SK-N-SH treated with all-trans-retinoic acid at 6 μM for 48 hours (cell line): ENCODE measurements at regions not wholly inside any gene's neighbourhood (a gene's known extent, or its start where the extent isn't known, plus 50 kb on each side); places are given as distances from the start of the nearest gene placed in this dataset.

Source experiments
- ATAC-seq: fragments of 200-7000 bp; cut with Tn5 transposase; 3 replicates; pipeline ENCODE4 v1.9.1; 2020; ENCODE audit warnings: mild to moderate bottlenecking, moderate library complexity
- ARNTL ChIP-seq: fragments of 450-650 bp; formaldehyde crosslinking; IDR thresholded peaks from 2 replicates; pipeline ENCODE4 v1.5.0; 2020; ENCODE audit warnings: low read depth, mild to moderate bottlenecking, moderate library complexity, borderline replicate concordance
- BACH2 ChIP-seq: fragments of 250-450 bp; sonication (Bioruptor Pico); IDR thresholded peaks from 2 replicates; pipeline ENCODE4 v1.9.0; 2021; ENCODE audit warnings: mild to moderate bottlenecking, borderline replicate concordance
- ESRRG ChIP-seq: fragments of 250-450 bp; sonication (Bioruptor Pico); IDR thresholded peaks from 2 replicates; pipeline ENCODE4 v1.6.1; 2021; ENCODE audit warnings: mild to moderate bottlenecking
- GLIS3 ChIP-seq: fragments of 250-450 bp; sonication (Bioruptor Pico); IDR thresholded peaks from 2 replicates; pipeline ENCODE4 v1.5.0; 2020; ENCODE audit warnings: mild to moderate bottlenecking, moderate library complexity
- ISL1 ChIP-seq: fragments of 250-450 bp; sonication (Bioruptor Pico); IDR thresholded peaks from 2 replicates; pipeline ENCODE4 v2.1.2; 2022; ENCODE audit warnings: mild to moderate bottlenecking, moderate library complexity
- SNAI2 ChIP-seq: fragments of 250-450 bp; sonication (Bioruptor Pico); IDR thresholded peaks from 2 replicates; pipeline ENCODE4 v1.5.0; 2020; ENCODE audit warnings: mild to moderate bottlenecking, moderate library complexity
- TCF4 ChIP-seq: fragments of 250-450 bp; sonication (Bioruptor Pico); IDR thresholded peaks from 2 replicates; pipeline ENCODE4 v1.8.0; 2021; ENCODE audit warnings: mild to moderate bottlenecking, moderate library complexity, borderline replicate concordance
- TOX ChIP-seq: fragments of 250-450 bp; sonication (Bioruptor Pico); IDR thresholded peaks from 2 replicates; pipeline ENCODE4 v1.8.0; 2021; ENCODE audit warnings: mild to moderate bottlenecking, moderate library complexity, borderline replicate concordance
- ZC3H10 ChIP-seq: fragments of 250-450 bp; sonication (Bioruptor Pico); IDR thresholded peaks from 2 replicates; pipeline ENCODE4 v1.5.1; 2021; ENCODE audit warnings: mild to moderate bottlenecking, moderate library complexity
- ZFP3 ChIP-seq: fragments of 250-450 bp; sonication (Bioruptor Pico); IDR thresholded peaks from 2 replicates; pipeline ENCODE4 v1.5.0; 2020; ENCODE audit warnings: mild to moderate bottlenecking, moderate library complexity
- ZFP30 ChIP-seq: fragments of 450-650 bp; formaldehyde crosslinking; IDR thresholded peaks from 2 replicates; pipeline ENCODE4 v1.5.0; 2022; ENCODE audit warnings: mild to moderate bottlenecking, moderate library complexity
- ZNF565 ChIP-seq: fragments of 450-650 bp; formaldehyde crosslinking; conservative IDR thresholded peaks from 2 replicates; pipeline ENCODE4 v1.5.0; 2020; ENCODE audit warnings: low read depth, mild to moderate bottlenecking, moderate library complexity
- ZNF70 ChIP-seq: fragments of 450-650 bp; formaldehyde crosslinking; IDR thresholded peaks from 2 replicates; pipeline ENCODE4 v1.5.0; 2020; ENCODE audit warnings: mild to moderate bottlenecking, moderate library complexity
- ZNF8 ChIP-seq: fragments of 450-650 bp; formaldehyde crosslinking; IDR thresholded peaks from 2 replicates; pipeline ENCODE4 v1.5.0; 2020; ENCODE audit warnings: mild to moderate bottlenecking, moderate library complexity
- TF ChIP-seq, protein P1 (sequence below): fragments of 250-450 bp; sonication (Bioruptor Pico); IDR thresholded peaks from 2 replicates; pipeline ENCODE4 v1.8.0; 2020; ENCODE audit warnings: mild to moderate bottlenecking, moderate library complexity, borderline replicate concordance
- TF ChIP-seq, protein P2 (sequence below): fragments of 250-450 bp; sonication (Bioruptor Pico); IDR thresholded peaks from 2 replicates; pipeline ENCODE4 v1.5.1; 2020; ENCODE audit warnings: low read depth, mild to moderate bottlenecking, moderate library complexity
- TF ChIP-seq, protein P3 (sequence below): fragments of 250-450 bp; sonication (Bioruptor Pico); IDR thresholded peaks from 2 replicates; pipeline ENCODE4 v1.5.1; 2021; ENCODE audit warnings: mild to moderate bottlenecking, moderate library complexity
- TF ChIP-seq, protein P4 (sequence below): fragments of 250-450 bp; sonication (Bioruptor Pico); IDR thresholded peaks from 2 replicates; pipeline ENCODE4 v1.8.0; 2021; ENCODE audit warnings: low read depth, mild to moderate bottlenecking, moderate library complexity, borderline replicate concordance

DNA sequence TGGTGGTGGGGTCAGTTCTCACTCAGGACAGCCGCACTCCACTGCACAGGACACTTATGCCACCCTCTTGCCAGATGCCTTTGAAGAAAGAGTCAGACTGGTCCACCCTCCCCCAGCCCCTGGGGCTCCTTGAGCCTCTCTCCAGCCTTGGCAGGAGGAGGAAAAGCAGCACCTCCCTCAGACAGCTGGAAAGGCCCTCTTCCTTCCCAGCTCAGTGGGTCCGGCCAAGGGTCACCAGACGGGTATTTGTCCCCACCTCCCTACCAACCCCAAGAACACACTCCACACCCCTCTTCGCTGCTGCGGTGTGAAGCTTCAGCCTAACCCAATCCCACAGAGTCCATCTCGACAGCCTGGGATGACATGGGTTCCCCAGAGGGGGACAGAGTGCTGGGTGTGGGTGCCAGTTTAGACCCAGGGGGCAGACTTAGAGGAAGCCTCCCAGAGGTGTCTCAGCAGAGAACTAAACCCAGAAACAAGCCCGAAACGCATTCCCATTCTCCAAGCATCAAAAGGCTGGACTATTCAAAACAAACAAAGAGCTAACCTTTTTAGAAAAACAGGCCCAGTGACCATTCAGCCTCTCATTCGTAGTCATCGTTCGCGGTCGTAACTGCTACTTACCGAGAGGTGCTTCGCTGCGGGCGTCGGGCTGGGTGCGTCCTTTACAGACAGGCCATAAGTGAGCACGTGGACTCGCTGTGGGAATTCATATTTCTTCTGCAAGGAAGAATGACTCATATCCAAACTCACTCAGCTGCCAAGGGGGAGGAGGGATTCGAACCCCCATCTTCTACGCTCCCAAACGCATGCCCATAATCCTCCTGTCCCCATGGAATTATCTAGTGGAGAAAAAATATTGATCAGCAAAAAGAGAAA lies 57.5 kb upstream of the ANO1 start:
- no peak for TF ChIP-seq ARNTL (CRISPR knock-in tag)
- TF ChIP-seq, protein P1, sequence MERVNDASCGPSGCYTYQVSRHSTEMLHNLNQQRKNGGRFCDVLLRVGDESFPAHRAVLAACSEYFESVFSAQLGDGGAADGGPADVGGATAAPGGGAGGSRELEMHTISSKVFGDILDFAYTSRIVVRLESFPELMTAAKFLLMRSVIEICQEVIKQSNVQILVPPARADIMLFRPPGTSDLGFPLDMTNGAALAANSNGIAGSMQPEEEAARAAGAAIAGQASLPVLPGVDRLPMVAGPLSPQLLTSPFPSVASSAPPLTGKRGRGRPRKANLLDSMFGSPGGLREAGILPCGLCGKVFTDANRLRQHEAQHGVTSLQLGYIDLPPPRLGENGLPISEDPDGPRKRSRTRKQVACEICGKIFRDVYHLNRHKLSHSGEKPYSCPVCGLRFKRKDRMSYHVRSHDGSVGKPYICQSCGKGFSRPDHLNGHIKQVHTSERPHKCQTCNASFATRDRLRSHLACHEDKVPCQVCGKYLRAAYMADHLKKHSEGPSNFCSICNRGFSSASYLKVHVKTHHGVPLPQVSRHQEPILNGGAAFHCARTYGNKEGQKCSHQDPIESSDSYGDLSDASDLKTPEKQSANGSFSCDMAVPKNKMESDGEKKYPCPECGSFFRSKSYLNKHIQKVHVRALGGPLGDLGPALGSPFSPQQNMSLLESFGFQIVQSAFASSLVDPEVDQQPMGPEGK (CRISPR knock-in tag), result no peak
- TF ChIP-seq ZNF70 (CRISPR knock-in tag), result no peak
- TF ChIP-seq, protein P2, sequence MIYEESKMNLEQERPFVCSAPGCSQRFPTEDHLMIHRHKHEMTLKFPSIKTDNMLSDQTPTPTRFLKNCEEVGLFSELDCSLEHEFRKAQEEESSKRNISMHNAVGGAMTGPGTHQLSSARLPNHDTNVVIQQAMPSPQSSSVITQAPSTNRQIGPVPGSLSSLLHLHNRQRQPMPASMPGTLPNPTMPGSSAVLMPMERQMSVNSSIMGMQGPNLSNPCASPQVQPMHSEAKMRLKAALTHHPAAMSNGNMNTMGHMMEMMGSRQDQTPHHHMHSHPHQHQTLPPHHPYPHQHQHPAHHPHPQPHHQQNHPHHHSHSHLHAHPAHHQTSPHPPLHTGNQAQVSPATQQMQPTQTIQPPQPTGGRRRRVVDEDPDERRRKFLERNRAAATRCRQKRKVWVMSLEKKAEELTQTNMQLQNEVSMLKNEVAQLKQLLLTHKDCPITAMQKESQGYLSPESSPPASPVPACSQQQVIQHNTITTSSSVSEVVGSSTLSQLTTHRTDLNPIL (CRISPR knock-in tag), result no peak
- TF ChIP-seq, protein P3, sequence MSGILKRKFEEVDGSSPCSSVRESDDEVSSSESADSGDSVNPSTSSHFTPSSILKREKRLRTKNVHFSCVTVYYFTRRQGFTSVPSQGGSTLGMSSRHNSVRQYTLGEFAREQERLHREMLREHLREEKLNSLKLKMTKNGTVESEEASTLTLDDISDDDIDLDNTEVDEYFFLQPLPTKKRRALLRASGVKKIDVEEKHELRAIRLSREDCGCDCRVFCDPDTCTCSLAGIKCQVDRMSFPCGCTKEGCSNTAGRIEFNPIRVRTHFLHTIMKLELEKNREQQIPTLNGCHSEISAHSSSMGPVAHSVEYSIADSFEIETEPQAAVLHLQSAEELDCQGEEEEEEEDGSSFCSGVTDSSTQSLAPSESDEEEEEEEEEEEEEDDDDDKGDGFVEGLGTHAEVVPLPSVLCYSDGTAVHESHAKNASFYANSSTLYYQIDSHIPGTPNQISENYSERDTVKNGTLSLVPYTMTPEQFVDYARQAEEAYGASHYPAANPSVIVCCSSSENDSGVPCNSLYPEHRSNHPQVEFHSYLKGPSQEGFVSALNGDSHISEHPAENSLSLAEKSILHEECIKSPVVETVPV, result no peak
- no peak for TF ChIP-seq TCF4 (CRISPR knock-in tag)
- TF ChIP-seq ESRRG (CRISPR knock-in tag), result no peak
- ATAC-seq, result no peak

DNA sequence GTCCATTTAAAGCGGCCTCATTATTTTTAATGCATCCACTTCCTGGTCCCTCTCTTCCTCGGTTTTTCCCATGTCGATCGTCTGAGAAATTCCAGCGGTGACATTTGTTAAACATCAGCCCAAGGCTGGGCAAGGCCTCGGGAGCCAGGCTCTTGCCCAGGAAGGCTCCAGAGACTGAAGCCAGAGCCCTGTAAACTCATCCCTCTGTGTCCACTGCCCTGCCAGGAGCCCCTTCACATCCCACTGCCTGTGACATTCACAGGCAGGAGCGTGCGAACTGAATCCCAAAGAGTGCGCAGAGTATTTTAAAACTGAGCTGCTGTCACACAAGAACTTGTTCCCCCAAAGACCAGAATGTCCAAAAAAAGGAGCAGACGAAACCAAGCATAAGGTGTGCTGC lies 56.5 kb upstream of the ANO1 start:
- ATAC-seq, result no peak
- TF ChIP-seq ESRRG (CRISPR knock-in tag) (no peak), ZNF8 (CRISPR knock-in tag) (no peak), BACH2 (CRISPR knock-in tag) (no peak), ISL1 (CRISPR knock-in tag) (no peak), SNAI2 (CRISPR knock-in tag) (no peak), ARNTL (CRISPR knock-in tag) (no peak), ZC3H10 (CRISPR knock-in tag) (no peak), ZNF70 (CRISPR knock-in tag) (no peak), ZNF565 (CRISPR knock-in tag) (no peak), TOX (CRISPR knock-in tag) (no peak), ZFP3 (CRISPR knock-in tag) (no peak), GLIS3 (CRISPR knock-in tag) (no peak)
- TF ChIP-seq, protein P1 (CRISPR knock-in tag), result no peak
- TF ChIP-seq, protein P4, sequence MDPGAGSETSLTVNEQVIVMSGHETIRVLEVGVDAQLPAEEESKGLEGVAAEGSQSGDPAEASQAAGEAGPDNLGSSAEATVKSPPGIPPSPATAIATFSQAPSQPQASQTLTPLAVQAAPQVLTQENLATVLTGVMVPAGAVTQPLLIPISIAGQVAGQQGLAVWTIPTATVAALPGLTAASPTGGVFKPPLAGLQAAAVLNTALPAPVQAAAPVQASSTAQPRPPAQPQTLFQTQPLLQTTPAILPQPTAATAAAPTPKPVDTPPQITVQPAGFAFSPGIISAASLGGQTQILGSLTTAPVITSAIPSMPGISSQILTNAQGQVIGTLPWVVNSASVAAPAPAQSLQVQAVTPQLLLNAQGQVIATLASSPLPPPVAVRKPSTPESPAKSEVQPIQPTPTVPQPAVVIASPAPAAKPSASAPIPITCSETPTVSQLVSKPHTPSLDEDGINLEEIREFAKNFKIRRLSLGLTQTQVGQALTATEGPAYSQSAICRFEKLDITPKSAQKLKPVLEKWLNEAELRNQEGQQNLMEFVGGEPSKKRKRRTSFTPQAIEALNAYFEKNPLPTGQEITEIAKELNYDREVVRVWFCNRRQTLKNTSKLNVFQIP, result no peak
- TF ChIP-seq, protein P3, result no peak

DNA sequence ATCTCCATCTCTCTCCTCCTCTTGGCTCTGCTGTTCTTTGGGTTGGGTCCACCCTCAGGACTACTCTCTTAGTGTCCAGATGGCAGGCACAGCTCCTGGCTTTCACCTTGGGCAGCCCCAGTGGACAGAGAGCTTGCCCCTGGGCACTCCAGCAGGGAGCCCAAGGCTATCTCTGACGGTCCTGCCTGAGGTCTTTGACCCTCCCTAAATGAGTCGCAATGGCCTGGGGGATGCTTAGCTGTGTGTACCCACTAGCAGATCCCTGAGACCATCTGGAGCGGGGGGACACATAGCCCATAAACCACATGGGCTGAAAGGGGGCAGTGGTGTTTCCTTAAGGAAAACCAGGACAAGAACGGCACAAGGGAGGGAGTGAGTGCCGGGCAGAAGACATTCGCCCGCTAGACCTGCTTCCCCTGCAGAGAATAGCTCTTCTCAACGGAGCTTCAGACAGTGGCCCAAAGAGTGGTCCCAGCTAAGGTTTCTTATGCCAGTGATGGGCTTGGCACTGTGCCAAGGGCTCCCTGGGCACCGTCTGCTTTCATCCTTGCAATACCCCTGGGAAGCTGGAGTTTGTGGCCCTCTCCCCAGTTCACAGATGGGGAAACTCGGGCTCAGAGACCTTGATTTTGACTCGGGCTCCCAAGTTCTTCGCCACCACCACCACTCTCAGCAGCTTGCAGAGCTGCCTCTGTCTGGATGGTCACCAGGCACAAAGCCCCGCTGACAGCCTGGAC lies 53.9 kb upstream of the ANO1 start:
- no peak for ATAC-seq
- no peak for TF ChIP-seq ZFP30
- no peak for TF ChIP-seq ZFP3 (CRISPR knock-in tag)
